ENCODE measurements at regions not wholly inside any gene's neighbourhood (a gene's known extent, or its start where the extent isn't known, plus 50 kb on each side); places are given as distances from the start of the nearest gene placed in this dataset.

GRCh38 chr5:2904399-2904798, 152.9 kb upstream of the IRX2 start (continued):
- no peak for TF ChIP-seq CTCF (IDR thresholded peaks at IDR 0.05)
- no peak for TF ChIP-seq TAF1 (IDR thresholded peaks at IDR 0.05; ENCODE audit: borderline replicate concordance, low read depth, low read length)
- no peak for TF ChIP-seq EZH2phosphoT487 (IDR thresholded peaks at IDR 0.05; ENCODE audit: borderline replicate concordance, low read depth)
- no peak for TF ChIP-seq NRF1 (IDR thresholded peaks at IDR 0.05; ENCODE audit: low read depth, low read length)
- TF ChIP-seq TEAD4 (IDR thresholded peaks at IDR 0.05; ENCODE audit: borderline replicate concordance, insufficient read depth), result no peak

GRCh38 chr5:2903451-2904395, 152.2 kb upstream of the IRX2 start:
- 2% methylated on average over 19 of the region's 30 CpGs for WGBS (ENCODE audit: low lambda C conversion rate)
- Histone ChIP-seq H4K20me1 (ENCODE audit: insufficient read depth) (no peaks in the 10 kb centered on the region), H3K27ac (ENCODE audit: low read depth in 2 of 2, low read length in 1 of 2) (no peak overlapping the region), H3K27me3 (ENCODE audit: insufficient read depth) (no peaks in the 10 kb centered on the region), H3K4me1 (ENCODE audit: control insufficient read depth in 1 of 2, insufficient read depth in 2 of 2, low read depth in 1 of 2, low read length in 1 of 2) (no peaks in the 10 kb centered on the region), H3K79me2 (ENCODE audit: insufficient read depth) (no peaks in the 10 kb centered on the region), H3K9ac (no peak overlapping the region), H2AFZ (ENCODE audit: low read depth) (no peak overlapping the region), H3K9me3 (no peaks in the 10 kb centered on the region), H3K9me2 (no peaks in the 10 kb centered on the region), H3K4me3 (ENCODE audit: low read depth in 2 of 2, low read length in 1 of 2) (no peak overlapping the region), H3K4me2 (no peak overlapping the region), H3F3A (replicated peaks; ENCODE audit: insufficient read depth) (no peaks in the 10 kb centered on the region), H3K36me3 (replicated peaks in 1 of 2; ENCODE audit: control insufficient read depth in 1 of 2, insufficient read depth in 2 of 2, low read length in 1 of 2) (no peaks in the 10 kb centered on the region)
- TF ChIP-seq TAF1 (IDR thresholded peaks at IDR 0.05; ENCODE audit: borderline replicate concordance, low read depth, low read length), result no peak
- TF ChIP-seq USF2 (IDR thresholded peaks at IDR 0.05; ENCODE audit: borderline replicate concordance, low read depth, low read length), result no peak
- no peak for TF ChIP-seq RCOR1 (IDR thresholded peaks at IDR 0.05; ENCODE audit: low read length)
- no peak for TF ChIP-seq MXI1 (IDR thresholded peaks at IDR 0.05; ENCODE audit: low read depth, low read length)
- no peak for TF ChIP-seq SIN3A (IDR thresholded peaks at IDR 0.05; ENCODE audit: borderline replicate concordance, low read depth, low read length)
- TF ChIP-seq TCF12 (IDR thresholded peaks at IDR 0.05), result no peak
- no peak for TF ChIP-seq MAX (IDR thresholded peaks at IDR 0.05; ENCODE audit: low read depth)
- no peak for TF ChIP-seq FOXM1 (IDR thresholded peaks at IDR 0.05; ENCODE audit: low read depth)
- TF ChIP-seq CHD2 (IDR thresholded peaks at IDR 0.05; ENCODE audit: low read length, partially characterized antibody), result no peak
- no peak for TF ChIP-seq EZH2phosphoT487 (IDR thresholded peaks at IDR 0.05; ENCODE audit: borderline replicate concordance, low read depth)
- TF ChIP-seq CTCF (IDR thresholded peaks at IDR 0.05), result no peak
- TF ChIP-seq FOXJ3 (CRISPR knock-in tag; IDR thresholded peaks at IDR 0.05), result no peak
- ChIA-PET POLR2A (no interaction called here), CTCF (no interaction called here)
- DNase-seq, result no peak
